ENCODE measurements at regions not wholly inside any gene's neighbourhood (a gene's known extent, or its start where the extent isn't known, plus 50 kb on each side); places are given as distances from the start of the nearest gene placed in this dataset.
"Not testable (repeated sequence)": the region's sequence is repeated elsewhere in the genome, so short reads cannot be mapped to it uniquely, and the experiment has no call there.

- DNase-seq, result no peak
These were observed 612.1 kb upstream of the CDH6 start for GRCh38 chr5:30581198-30581935.

GRCh38 chr5:30574761-30575160 is 618.7 kb upstream of the CDH6 start:
- DNase-seq, result no peak

GRCh38 chr5:30572279-30572678 is 621.2 kb upstream of the CDH6 start:
- DNase-seq, result no peak

GRCh38 chr5:30561771-30562170 is 631.7 kb upstream of the CDH6 start:
- no peak for DNase-seq

DNA sequence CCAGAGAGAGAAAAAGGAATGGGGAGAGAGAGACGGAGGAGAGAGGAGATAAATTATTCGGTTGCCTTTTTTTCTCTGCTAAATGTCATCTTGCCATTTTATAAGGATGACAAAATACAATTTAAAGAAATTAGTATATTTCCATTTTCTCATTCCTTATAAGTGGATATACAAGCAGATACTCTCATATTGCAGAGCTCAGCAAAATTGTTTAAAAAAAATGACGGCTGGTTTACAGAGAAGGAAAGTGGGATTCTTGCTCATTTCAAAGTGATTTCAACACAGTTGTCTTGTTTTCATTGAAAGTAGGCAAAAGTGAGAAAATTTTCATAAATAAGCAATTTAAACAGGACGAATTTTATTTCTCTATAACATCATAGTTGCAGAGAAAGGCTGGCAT is 641.9 kb upstream of the CDH6 start:
- no peak for DNase-seq

DNA sequence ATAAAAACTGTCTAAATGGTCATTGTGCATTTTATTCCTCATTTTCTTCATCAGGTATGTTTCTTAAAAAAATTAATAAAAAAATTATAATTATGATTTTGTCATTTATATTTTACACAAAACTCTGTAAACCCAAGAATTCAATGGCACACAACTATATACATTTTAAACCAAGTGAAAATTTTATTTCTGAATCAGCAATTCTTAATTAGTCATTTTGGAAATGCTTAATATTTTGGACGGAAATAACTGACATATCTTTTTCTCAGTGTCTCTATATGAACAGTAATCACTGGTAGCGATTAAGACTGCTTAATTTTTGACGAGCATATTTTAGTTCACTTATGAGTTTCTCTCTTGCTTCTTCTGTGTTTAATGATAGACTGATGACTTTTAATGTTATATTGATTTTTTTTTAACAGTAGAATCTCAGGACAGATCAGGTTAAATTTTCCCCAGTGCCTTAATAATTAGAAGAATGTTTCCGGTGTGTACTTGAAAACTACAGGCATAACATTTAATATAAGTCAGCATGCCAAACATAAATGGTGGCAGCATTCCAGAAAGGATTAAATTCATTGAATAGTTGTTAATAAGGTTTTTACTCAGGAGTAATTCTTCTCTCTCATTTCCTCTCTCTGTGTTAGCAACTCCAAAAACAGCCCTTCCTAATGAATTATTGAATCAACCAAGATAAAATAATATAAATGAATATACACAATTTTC is 644.7 kb upstream of the CDH6 start:
- DNase-seq, result no peak

DNA sequence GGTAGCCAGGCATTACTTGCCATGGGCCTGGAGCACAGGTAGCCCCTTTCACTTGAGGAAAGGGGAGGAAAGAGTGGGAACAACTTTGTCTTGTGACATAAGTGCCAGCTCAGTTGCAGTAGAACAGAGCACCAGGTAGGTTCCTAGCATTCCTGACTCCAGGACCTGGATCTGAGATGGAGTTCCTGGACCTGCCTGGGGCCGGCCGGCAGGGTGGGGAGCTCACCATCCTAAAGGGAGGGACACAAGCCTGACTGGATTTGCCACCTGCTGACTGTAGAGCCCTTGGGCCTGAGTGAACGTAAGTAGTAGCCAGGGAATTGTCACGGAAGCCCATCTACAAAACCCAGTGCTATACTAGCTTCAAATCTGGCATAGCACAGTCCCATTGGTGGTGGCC is 653.3 kb upstream of the CDH6 start:
- no peak for DNase-seq

GRCh38 chr5:30539004-30539634 is 654.4 kb upstream of the CDH6 start:
- DNase-seq, result no peak

- DNase-seq, result no peak
These were observed 668.1 kb upstream of the CDH6 start for GRCh38 chr5:30525353-30525752.

DNA sequence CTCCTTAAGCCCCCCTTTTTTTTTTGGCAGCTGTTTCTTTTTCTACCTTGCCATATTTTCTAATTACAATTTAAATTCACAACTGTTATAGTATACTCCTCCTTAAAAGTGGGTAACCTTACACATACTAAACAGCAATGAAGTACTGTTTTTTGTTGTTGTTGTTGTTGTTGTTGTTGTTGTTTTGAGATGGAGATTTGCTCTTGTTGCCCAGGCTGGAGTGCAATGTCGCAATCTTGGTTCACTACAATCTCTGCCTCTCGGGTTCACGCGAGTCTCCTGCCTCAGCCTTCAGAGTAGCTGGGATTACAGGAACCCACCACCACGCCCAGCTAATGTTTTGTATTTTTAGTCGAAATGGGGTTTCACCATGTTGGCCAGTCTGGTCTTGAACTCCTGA is 669.1 kb upstream of the CDH6 start:
- DNase-seq, result no peak

GRCh38 chr5:30523061-30523460 is 670.4 kb upstream of the CDH6 start:
- DNase-seq, result no peak

- DNase-seq, result no peak
These were observed 688.2 kb upstream of the CDH6 start for GRCh38 chr5:30505014-30505886.

- DNase-seq, result no peak
These were observed 691.2 kb upstream of the CDH6 start for GRCh38 chr5:30502277-30502676.

DNA sequence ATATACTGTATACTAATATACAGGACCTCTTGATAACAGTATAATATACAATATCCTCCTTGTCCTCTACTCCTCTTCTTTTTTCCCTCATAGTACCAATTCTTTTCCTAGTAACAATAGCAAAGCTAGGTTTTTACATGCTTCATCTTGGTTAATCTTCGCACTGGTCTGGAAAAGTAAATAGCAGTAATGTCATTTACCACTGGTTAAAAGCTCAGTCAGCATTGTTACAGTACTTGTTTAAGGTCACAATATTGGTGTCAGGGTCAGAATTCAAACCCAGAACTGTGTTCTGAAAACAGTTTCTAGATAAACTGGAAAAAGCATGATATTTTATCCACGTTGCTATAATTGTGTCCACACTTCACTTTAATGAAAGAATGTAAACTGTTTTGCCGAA is 692.4 kb upstream of the CDH6 start:
- no peak for DNase-seq

- DNase-seq, result no peak
These were observed 693.0 kb upstream of the CDH6 start for GRCh38 chr5:30500513-30500912.

- no peak for DNase-seq
These were observed 694.1 kb upstream of the CDH6 start for GRCh38 chr5:30499402-30499801.

DNA sequence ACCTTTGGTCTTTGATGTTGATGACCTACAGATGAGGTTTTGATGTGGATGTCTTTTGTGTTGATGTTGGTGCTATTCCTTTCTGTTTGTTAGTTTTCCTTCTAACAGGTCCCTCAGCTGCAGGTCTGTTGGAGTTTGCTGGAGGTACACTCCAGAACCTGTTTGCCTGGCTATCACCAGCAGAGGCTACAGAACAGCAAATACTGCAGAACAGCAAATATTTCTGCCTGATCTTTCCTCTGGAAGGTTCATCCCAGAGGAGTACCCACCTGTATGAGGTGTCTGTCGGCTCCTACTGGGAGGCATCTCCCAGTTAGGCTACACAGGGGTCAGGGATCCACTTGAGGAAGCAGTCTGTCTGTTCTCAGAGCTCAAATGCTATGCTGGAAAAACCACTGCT is 694.5 kb upstream of the CDH6 start:
- DNase-seq, result no peak

GRCh38 chr5:30498509-30498908 is 695.0 kb upstream of the CDH6 start:
- DNase-seq, result not testable (repeated sequence)

DNA sequence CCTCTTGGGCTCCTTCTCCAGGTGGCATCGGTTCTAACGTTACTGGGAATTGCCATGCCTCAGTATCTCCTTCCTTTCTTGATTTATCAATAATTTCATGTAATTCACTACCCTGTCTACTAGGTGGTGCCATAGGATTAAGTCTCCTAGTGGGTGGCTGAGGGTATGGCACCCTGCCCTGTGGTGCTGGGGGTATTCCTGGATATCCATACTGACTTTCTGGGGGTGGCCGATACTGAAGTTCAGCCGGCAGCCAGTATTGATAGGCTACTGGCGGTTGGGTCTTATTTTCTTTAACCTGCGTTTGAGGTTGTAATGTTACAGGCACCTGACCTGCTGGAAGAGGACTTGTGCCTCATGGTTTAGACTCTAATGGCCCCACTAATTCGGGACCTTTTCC is 699.4 kb upstream of the CDH6 start:
- DNase-seq, result not testable (repeated sequence)

DNA sequence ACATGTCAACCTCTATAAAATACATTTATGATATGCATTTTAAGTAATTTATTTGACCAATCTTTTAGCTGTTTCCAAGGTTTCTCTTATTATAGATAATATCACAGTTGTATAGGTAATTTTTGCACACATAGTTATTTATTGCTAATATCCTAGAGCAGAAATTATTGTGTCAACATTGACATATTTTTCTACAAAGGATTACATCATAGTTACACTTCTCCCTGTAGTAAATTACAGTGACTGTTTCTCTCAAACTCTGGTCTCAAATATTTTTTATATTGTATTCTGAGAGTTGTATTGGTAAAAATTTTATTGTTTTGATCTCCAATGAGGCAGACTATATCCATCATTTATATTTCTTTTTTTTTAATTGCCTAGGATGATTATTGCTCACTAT is 714.4 kb upstream of the CDH6 start:
- no peak for DNase-seq

- DNase-seq, result no peak
These were observed 718.1 kb upstream of the CDH6 start for GRCh38 chr5:30475429-30475828.

GRCh38 chr5:30469691-30470090 is 723.8 kb upstream of the CDH6 start:
- no peak for DNase-seq

GRCh38 chr5:30458681-30459080 is 734.8 kb upstream of the CDH6 start:
- DNase-seq, result no peak

All from stimulated activated naive CD4-positive, alpha-beta T cell (primary cell).